OCI-LY3 (cell line): ENCODE measurements at regions not wholly inside any gene's neighbourhood (a gene's known extent, or its start where the extent isn't known, plus 50 kb on each side); places are given as distances from the start of the nearest gene placed in this dataset.

Source experiments
- H2AFZ ChIP-seq: fragments of 200-600, 300-600 bp; shearing (Covaris generic); 2 replicates; pipeline ENCODE4 v1.6.0; 2014; ENCODE audit warnings: antibody characterized with exemption, low read depth, low read length
- H3K27ac ChIP-seq: fragments of 200-600, 300-600 bp; sonication (generic); 2 replicates; pipeline ENCODE4 v1.5.1; 2014; ENCODE audit warnings: mild to moderate bottlenecking, low read length, moderate library complexity, mixed read lengths
- H3K27me3 ChIP-seq: fragments of 200-600, 300-600 bp; sonication (generic); 2 replicates; pipeline ENCODE4 v1.6.1; 2014; ENCODE audit warnings: low read depth, low read length, mixed read lengths
- H3K36me3 ChIP-seq: fragments of 200-600, 300-600 bp; sonication (generic); replicated peaks from 2 replicates; pipeline ENCODE3; 2014; ENCODE audit warnings: low read depth, low read length, mixed read lengths
- H3K4me1 ChIP-seq: fragments of 300-600, 200-600 bp; sonication (generic); 2 replicates; pipeline ENCODE4 v1.6.1; 2014; ENCODE audit warnings: low read length, mixed read lengths
- H3K4me2 ChIP-seq: fragments of 200-600, 300-600 bp; sonication (generic); 2 replicates; pipeline ENCODE4 v1.6.1; 2014; ENCODE audit warnings: low read length, mixed read lengths
- H3K4me3 ChIP-seq: fragments of 300-600, 200-600 bp; sonication (generic); 2 replicates; pipeline ENCODE4 v1.5.1; 2014; ENCODE audit warnings: antibody characterized with exemption, mild to moderate bottlenecking, low read length, moderate library complexity
- H3K79me2 ChIP-seq: fragments of 300-600, 200-600 bp; shearing (Covaris generic); 2 replicates; pipeline ENCODE4 v1.6.1; 2014; ENCODE audit warnings: mild to moderate bottlenecking, low read length, mixed read lengths
- H3K9ac ChIP-seq: fragments of 300-600, 200-600 bp; shearing (Covaris generic); 2 replicates; pipeline ENCODE4 v1.6.0; 2014; ENCODE audit warnings: mild to moderate bottlenecking, low read length, moderate library complexity
- H3K9me3 ChIP-seq: fragments of 200-600, 300-600 bp; shearing (Covaris generic); 2 replicates; pipeline ENCODE4 v1.6.1; 2014; ENCODE audit warnings: low read length, mixed read lengths; ENCODE audit not compliant: insufficient read depth
- H4K20me1 ChIP-seq: fragments of 200-600, 300-600 bp; sonication (generic); 2 replicates; pipeline ENCODE4 v1.6.1; 2016; ENCODE audit warnings: low read length, mixed read lengths; ENCODE audit not compliant: insufficient read depth
- CTCF ChIP-seq: fragments of 200-600, 300-600 bp; sonication (generic); IDR thresholded peaks from 2 replicates; pipeline ENCODE4 v1.5.1; 2014; ENCODE audit warnings: antibody characterized with exemption, low read length, low read depth
- EZH2phosphoT487 ChIP-seq: fragments of 200-600 bp; shearing (Covaris generic); IDR thresholded peaks from 2 replicates; pipeline ENCODE4 v1.6.1; 2018; ENCODE audit warnings: antibody characterized with exemption, mixed run types, low read depth

GRCh38 chr9:99356512-99356971 lies 134.5 kb downstream of the SEC61B start:
- TF ChIP-seq CTCF: no peak
- TF ChIP-seq EZH2phosphoT487: no peak
- no peak overlapping the region for H2AFZ ChIP-seq
- H3K4me3 ChIP-seq: no peak overlapping the region
- H3K9me3 ChIP-seq: no peaks in the 10 kb centered on the region
- no peaks in the 10 kb centered on the region for H3K36me3 ChIP-seq
- peaks cover 21% of the 10 kb centered on the region for H3K27me3 ChIP-seq
- peaks cover 7% of the 10 kb centered on the region for H3K4me1 ChIP-seq
- H3K79me2 ChIP-seq: no peaks in the 10 kb centered on the region
- H4K20me1 ChIP-seq: no peaks in the 10 kb centered on the region
- no peak overlapping the region for H3K27ac ChIP-seq
- H3K9ac ChIP-seq: no peak overlapping the region
- no peak overlapping the region for H3K4me2 ChIP-seq

DNA sequence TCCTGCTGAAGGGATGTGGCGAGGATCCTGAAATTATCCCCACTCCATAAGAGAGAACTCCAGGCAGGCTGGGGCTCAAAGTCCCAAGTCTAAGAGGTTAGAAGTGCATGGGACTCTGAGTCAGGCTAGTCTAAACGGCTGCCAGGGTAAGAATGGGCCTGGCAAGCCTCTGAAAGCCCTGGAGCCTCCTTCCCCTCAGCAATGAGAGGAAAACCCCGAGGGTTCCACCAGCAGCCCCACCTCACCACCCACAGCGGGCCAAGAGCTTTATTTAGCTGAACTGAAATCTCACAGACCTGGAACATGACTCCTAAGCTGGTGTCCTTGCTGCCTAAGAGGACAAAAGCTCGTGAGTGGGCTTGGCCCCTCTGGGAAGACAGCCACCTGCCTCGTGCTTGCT lies 135.5 kb downstream of the SEC61B start:
- Histone ChIP-seq H3K9me3 (no peaks in the 10 kb centered on the region), H3K79me2 (no peaks in the 10 kb centered on the region), H3K27ac (no peak overlapping the region), H2AFZ (peak overlapping the region; percentile 81; the same call in 1 of the 2 replicates), H3K27me3 (peaks cover 26% of the 10 kb centered on the region), H4K20me1 (no peaks in the 10 kb centered on the region), H3K4me2 (peak overlapping the region; percentile 1; the same call in 1 of the 2 replicates), H3K4me3 (no peak overlapping the region), H3K36me3 (no peaks in the 10 kb centered on the region), H3K4me1 (peaks cover 16% of the 10 kb centered on the region), H3K9ac (no peak overlapping the region)
- TF ChIP-seq CTCF (no peak), EZH2phosphoT487 (no peak)

DNA sequence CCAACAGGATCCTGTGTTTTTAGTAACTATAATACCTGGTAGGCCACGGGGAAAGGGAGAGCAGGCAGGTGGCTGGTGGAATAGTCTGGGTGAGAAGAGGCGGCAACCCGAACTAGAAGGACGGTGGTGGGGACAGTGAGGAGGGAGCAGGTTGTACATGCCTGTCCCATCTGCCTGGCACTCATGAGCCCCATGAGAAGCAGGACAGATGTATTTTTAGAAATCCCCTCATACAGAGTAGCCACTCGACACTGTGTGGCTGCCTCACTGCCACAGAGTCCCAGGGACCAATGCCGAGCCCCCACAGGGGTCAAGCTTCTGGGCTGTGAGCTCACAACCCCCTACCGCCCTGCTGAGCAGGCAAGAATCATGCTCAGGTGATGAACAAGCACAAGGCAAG lies 136.6 kb downstream of the SEC61B start:
- no peak for TF ChIP-seq EZH2phosphoT487
- TF ChIP-seq CTCF: no peak
- Histone ChIP-seq H3K4me1 (peaks cover 16% of the 10 kb centered on the region), H3K27me3 (peaks cover 29% of the 10 kb centered on the region), H3K9me3 (no peaks in the 10 kb centered on the region), H3K4me3 (no peak overlapping the region), H3K79me2 (no peaks in the 10 kb centered on the region), H3K4me2 (no peak overlapping the region), H3K27ac (no peak overlapping the region), H2AFZ (no peak overlapping the region), H4K20me1 (no peaks in the 10 kb centered on the region), H3K36me3 (no peaks in the 10 kb centered on the region), H3K9ac (no peak overlapping the region)

DNA sequence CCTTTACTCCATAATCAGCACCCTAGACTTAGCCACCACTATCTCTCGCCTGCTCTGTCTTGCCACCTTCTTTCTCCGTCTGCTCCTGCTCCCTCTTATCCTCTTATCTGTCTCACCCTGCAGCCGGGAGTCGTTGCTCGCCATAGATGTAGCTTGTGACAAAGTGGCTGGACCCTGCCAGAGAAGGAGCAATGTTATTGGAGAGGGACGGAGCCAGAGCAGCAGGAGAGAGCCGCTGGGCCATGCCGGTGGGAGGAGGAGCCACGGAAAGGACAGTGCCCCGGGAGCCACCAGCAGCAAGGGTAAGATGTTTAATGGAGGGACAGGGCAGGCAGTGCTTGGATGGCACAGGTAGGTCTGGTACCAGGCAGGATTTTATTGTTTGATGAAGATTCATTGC lies 137.3 kb downstream of the SEC61B start:
- H3K27me3 ChIP-seq: peaks cover 31% of the 10 kb centered on the region
- H3K27ac ChIP-seq: no peak overlapping the region

More for the DNA sequence above, 137.3 kb downstream of the SEC61B start:
- Histone ChIP-seq H3K4me3 (no peak overlapping the region), H4K20me1 (no peaks in the 10 kb centered on the region), H3K36me3 (no peaks in the 10 kb centered on the region), H3K79me2 (no peaks in the 10 kb centered on the region), H3K9ac (no peak overlapping the region), H3K4me2 (no peak overlapping the region), H3K9me3 (no peaks in the 10 kb centered on the region), H2AFZ (no peak overlapping the region), H3K4me1 (peaks cover 16% of the 10 kb centered on the region)
- TF ChIP-seq CTCF: no peak
- TF ChIP-seq EZH2phosphoT487: no peak
